GM21529 (cell line): ENCODE measurements at regions not wholly inside any gene's neighbourhood (a gene's known extent, or its start where the extent isn't known, plus 50 kb on each side); places are given as distances from the start of the nearest gene placed in this dataset.

Experiments used
- ATAC-seq: cut with Tn5 transposase; IDR thresholded peaks from one replicate; pipeline ENCODE4 v1.9.1; 2021; ENCODE audit not compliant: unreplicated experiment

GRCh38 chr4:17187003-17187402 lies 288.6 kb upstream of the LDB2 start:
- no peak for ATAC-seq

GRCh38 chr4:17182888-17183287 lies 284.4 kb upstream of the LDB2 start:
- no peak for ATAC-seq

GRCh38 chr4:17174751-17175150 lies 276.3 kb upstream of the LDB2 start:
- ATAC-seq, result no peak

GRCh38 chr4:17173300-17173699 lies 274.9 kb upstream of the LDB2 start:
- ATAC-seq, result no peak

GRCh38 chr4:17170131-17170530 lies 271.7 kb upstream of the LDB2 start:
- ATAC-seq, result no peak

- no peak for ATAC-seq
Measured at GRCh38 chr4:17169699-17170098, 271.3 kb upstream of the LDB2 start.

- no peak for ATAC-seq
Measured at GRCh38 chr4:17168571-17168970, 270.1 kb upstream of the LDB2 start.

GRCh38 chr4:17166954-17167353 lies 268.5 kb upstream of the LDB2 start:
- ATAC-seq, result no peak

GRCh38 chr4:17165286-17165685 lies 266.8 kb upstream of the LDB2 start:
- ATAC-seq, result no peak

GRCh38 chr4:17164666-17165065 lies 266.2 kb upstream of the LDB2 start:
- no peak for ATAC-seq

- ATAC-seq, result no peak
Measured at GRCh38 chr4:17163156-17163771, 264.8 kb upstream of the LDB2 start.

- ATAC-seq, result no peak
Measured at GRCh38 chr4:17157304-17157703, 258.9 kb upstream of the LDB2 start.

- no peak for ATAC-seq
Measured at GRCh38 chr4:17155486-17155885, 257.0 kb upstream of the LDB2 start.

- ATAC-seq, result no peak
Measured at GRCh38 chr4:17153572-17153971, 255.1 kb upstream of the LDB2 start.

- no peak for ATAC-seq
Measured at GRCh38 chr4:17152941-17153540, 254.6 kb upstream of the LDB2 start.

- no peak for ATAC-seq
Measured at GRCh38 chr4:17142232-17142711, 243.8 kb upstream of the LDB2 start.

GRCh38 chr4:17138847-17139246 lies 240.4 kb upstream of the LDB2 start:
- ATAC-seq, result no peak

- no peak for ATAC-seq
Measured at GRCh38 chr4:17134565-17134964, 236.1 kb upstream of the LDB2 start.

GRCh38 chr4:17134100-17134499 lies 235.7 kb upstream of the LDB2 start:
- ATAC-seq, result no peak

- no peak for ATAC-seq
Measured at GRCh38 chr4:17132226-17132625, 233.8 kb upstream of the LDB2 start.

- ATAC-seq, result no peak
Measured at GRCh38 chr4:17128268-17128667, 229.8 kb upstream of the LDB2 start.

- no peak for ATAC-seq
Measured at GRCh38 chr4:17126321-17126966, 228.0 kb upstream of the LDB2 start.
